HG03460 (cell line): ENCODE measurements at regions not wholly inside any gene's neighbourhood (a gene's known extent, or its start where the extent isn't known, plus 50 kb on each side); places are given as distances from the start of the nearest gene placed in this dataset.
A peak's percentile ranks its signal among the peaks of the same experiment; 100 is the strongest.

Experiments used
- ATAC-seq: cut with Tn5 transposase; IDR thresholded peaks from one replicate; pipeline ENCODE4 v1.9.1; 2021; ENCODE audit not compliant: unreplicated experiment

- ATAC-seq, result no peak
These were observed 1548.6 kb upstream of the TMEM132C start for GRCh38 chr12:126718365-126718764.

DNA sequence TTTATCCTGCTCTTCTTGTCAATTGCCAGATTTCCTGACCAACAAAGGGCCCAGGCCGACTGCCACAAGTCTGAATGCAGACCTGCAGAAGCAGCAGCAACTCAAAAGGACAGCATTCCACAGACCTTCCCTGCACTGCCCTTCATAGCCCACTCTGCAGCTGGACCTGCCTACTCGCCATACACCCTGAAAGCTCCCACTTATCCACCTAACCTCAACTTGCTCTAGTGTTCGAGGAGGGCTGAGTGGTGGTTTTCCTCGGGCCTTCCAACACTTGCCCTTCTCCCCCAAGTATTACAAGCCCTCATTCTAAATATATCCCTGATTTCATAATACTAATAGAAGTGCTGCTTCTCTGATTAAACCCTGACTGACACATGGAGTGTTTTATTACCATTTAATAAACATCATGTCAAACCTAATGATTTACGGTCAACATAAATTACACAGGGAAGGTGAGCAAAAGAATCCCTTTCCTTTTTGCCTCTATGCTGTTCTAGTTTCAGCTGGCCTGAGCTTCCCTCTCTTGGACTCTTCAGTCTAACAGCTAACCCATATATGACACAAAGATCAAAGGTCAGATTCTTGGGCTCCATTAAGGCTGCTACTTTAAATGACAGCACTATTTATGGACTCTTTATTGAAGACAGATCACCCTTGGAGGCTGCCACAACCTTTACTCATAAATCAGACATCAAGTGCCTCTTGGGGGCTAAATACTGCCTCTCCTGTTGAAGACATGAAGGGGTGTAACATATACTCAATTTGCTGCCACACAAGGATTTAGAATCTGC, 1546.9 kb upstream of the TMEM132C start:
- ATAC-seq, result no peak

DNA sequence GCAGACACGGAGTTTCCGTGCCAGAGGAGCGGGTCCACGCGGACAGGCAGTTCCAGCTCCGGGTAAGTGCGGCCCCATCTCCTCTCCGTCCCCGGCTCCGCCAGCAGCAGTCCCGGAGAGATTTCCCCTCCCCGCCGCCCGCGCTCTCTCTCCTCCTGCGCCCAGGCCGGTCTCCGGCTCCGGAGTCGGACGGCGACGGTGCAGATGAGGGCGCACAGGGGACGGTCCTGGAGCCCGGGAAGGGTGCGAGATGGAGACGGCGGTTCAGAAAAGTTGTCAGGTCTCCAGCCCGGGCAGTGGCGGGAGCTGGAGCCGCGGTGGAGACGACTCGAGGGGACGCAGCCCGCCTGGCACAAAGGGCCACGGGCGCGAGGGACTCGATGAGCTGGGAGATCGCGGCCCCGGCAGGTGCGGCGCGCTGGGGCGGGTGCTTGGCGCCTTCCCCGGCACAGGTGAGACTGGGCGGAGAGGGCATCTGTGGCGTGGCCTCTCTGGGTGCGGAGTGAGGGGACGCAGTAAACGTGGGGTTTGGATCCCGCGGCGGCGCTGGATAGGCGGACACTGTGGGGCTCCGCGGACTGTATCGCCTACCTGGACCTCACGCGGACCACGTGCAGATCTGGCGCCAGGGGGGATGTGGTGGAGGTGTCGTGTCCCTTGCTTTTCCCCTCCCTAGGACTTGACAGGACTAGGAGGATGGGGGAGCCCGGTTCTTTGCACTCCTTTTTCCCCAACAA, 1540.3 kb upstream of the TMEM132C start:
- no peak for ATAC-seq

- no peak for ATAC-seq
These were observed 1539.5 kb upstream of the TMEM132C start for GRCh38 chr12:126727218-126728075.

GRCh38 chr12:126734296-126734695, 1532.7 kb upstream of the TMEM132C start:
- no peak for ATAC-seq

DNA sequence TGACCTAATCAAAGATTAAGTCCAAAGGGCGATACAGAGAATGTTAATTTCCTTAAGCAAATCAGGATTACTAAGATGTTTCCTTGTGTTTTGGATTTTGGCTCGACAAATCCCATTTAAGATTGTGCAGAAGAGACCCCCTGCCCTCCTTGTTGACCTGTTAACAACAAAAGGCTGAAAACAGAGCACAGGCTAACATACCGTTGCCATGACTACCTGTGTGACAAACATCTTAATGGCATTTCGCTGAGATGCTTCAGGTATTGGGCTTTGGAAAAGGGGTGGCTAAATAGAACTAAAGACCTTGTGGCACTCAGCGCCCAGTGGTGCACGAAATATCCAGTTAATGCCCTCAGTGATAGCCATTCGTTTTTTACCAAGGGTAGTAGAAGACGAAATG, 1532.3 kb upstream of the TMEM132C start:
- no peak for ATAC-seq

GRCh38 chr12:126741536-126742240, 1525.3 kb upstream of the TMEM132C start:
- no peak for ATAC-seq

GRCh38 chr12:126742241-126742641, 1524.7 kb upstream of the TMEM132C start:
- ATAC-seq, result no peak

DNA sequence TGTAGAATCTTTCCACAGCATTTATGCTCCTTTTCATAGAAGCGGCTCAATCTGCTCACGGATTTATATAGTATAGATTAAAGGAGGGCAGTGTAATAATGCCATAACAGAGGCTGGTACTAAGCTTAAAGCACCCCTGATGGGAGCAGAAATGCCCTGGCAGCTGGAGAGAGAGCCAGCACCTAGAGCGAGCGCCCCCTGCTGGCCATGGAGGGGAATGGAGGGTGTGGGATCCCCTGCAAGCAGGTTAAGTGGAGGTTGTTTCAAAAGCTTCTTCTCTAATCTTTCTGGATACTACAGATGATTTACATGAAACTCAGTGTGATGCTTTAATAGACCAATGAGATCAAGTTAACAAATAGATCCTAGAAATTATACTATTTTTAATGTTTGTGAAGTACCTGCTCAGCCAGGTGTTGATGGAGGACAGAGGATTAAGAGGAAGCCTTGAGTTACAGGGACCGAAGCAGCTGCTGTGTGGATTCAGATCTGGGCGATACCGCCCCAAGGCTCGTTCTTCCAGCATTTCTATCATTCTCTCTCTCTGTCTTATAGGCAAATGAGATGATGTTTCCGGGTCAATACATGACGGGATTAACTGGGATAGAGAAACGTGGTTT, 1519.3 kb upstream of the TMEM132C start:
- no peak for ATAC-seq

- ATAC-seq, result no peak
These were observed 1514.9 kb upstream of the TMEM132C start for GRCh38 chr12:126752021-126752420.

GRCh38 chr12:126757326-126757725, 1509.6 kb upstream of the TMEM132C start:
- ATAC-seq, result no peak

DNA sequence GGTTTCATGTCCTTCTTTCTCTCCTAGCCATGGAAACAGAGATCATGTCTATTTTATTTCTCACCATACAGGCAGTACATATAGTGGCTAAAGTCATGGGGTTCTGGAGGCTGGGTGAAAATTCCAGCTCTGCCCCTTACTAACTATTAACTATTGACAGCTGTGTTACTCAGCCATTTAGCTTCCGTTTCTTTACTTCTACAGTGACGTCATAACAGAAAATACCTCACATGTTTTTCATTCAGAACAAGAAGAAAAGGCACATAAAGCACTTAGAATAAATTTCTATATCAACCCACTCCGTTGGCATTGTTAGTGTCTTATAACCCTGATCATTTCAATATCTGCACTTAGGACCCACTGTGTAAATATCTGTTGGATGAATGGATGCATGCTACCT, 1506.9 kb upstream of the TMEM132C start:
- ATAC-seq, result no peak

GRCh38 chr12:126761420-126761819, 1505.5 kb upstream of the TMEM132C start:
- no peak for ATAC-seq

DNA sequence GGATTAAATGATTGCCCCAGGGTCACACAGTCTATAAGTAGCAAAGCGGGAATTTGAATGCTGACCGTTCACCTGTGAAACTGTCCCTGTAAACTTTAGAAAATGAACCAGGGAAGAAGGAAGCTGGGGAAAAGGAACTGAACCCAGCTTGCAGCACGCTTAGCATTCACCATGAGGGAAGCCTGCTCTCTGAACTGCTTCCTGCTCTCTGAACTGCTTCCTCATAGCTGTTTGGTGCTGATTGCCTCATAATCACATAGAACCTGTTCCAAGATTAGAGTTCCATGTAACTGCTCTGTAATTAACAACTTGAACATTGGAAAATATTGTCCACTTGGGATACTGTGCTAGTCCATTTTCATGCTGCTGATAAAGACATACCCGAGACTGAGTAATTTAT, 1504.8 kb upstream of the TMEM132C start:
- ATAC-seq, result no peak

DNA sequence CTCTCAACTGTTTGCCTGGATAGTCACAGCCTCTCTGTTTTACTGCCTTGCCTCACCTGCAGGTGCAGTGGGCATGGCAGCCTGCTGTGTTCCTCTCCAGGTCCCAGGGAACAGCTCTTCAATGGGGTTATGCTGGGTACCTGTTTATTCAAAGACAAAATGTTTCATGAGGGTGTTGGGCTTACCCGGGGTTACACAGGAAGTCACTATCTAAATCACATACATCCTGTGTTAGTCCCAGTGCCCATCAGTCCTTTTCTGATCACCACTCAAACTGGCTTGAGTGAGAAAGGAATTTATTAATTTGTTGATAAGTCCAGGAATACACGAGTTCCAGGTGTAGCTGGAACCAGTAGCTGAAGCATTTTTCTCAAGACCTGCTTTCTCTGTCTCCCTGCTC, 1503.6 kb upstream of the TMEM132C start:
- no peak for ATAC-seq

GRCh38 chr12:126767334-126767733, 1499.6 kb upstream of the TMEM132C start:
- ATAC-seq, result no peak

DNA sequence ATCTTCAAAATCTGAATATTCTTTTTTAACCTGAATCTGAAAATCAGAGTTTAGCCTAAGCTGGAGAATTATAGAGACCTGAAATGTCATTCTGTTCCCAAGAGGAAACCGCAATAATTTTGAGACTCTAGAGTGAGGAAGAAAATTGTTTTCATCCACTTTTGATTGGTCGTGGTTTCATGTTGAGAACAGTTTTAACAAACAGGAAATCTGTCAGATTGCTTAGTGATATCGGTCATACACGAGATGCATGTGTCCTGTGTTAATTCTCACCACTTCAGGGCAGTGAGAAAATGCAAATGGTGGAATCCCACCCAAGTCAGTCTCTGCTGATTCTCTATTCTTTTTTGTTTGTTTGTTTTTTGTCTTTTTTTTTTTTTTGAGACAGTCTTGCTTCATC, 1498.5 kb upstream of the TMEM132C start:
- no peak for ATAC-seq

GRCh38 chr12:126770188-126770587, 1496.8 kb upstream of the TMEM132C start:
- no peak for ATAC-seq

- ATAC-seq, result peak; percentile 67
These were observed 1494.7 kb upstream of the TMEM132C start for GRCh38 chr12:126772171-126772864.

GRCh38 chr12:126773012-126773411, 1494.0 kb upstream of the TMEM132C start:
- ATAC-seq, result peak; percentile 16
